ENCODE measurements at regions not wholly inside any gene's neighbourhood (a gene's known extent, or its start where the extent isn't known, plus 50 kb on each side); places are given as distances from the start of the nearest gene placed in this dataset.
A peak's percentile ranks its signal among the peaks of the same experiment; 100 is the strongest.

GRCh38 chr16:77650761-77651160 lies 71.6 kb upstream of the NUDT7 start:
- no peak for DNase-seq
- H3K27me3 ChIP-seq = peaks cover 0 to 7% (median 0%) of the 10 kb centered on the region in 3 donors
- no peaks in the 10 kb centered on the region for H3K9me3 ChIP-seq
- WGBS, 5 donors = 76 to 80% (median 78%) methylated on average over 3 of the region's 3 CpGs
- no peak overlapping the region for H3K4me3 ChIP-seq
- TF ChIP-seq EP300 (IDR thresholded peaks at IDR 0.05) (no peak), CTCF (IDR thresholded peaks at IDR 0.05) (no peak), POLR2AphosphoS5 (IDR thresholded peaks at IDR 0.05) (no peak), POLR2A (IDR thresholded peaks at IDR 0.05) (no peak)
- H3K27ac ChIP-seq = no peak overlapping the region
- H3K36me3 ChIP-seq = no peaks in the 10 kb centered on the region
- no peaks in the 10 kb centered on the region for H3K4me1 ChIP-seq
- intact Hi-C loops (cut with DNase I; ENCODE audit: low total_unique reads) = no loop called here

- Histone ChIP-seq H3K9me3 (no peaks in the 10 kb centered on the region), H3K36me3 (no peaks in the 10 kb centered on the region), H3K4me1 (no peaks in the 10 kb centered on the region), H3K4me3 (no peak overlapping the region), H3K27me3 (peaks cover 0 to 7% (median 0%) of the 10 kb centered on the region in 3 donors), H3K27ac (no peak overlapping the region)
- WGBS, 5 donors = 87 to 95% (median 91%) methylated on average over 4 of the region's 4 CpGs
- TF ChIP-seq POLR2AphosphoS5 (IDR thresholded peaks at IDR 0.05) (no peak), CTCF (IDR thresholded peaks at IDR 0.05) (no peak), EP300 (IDR thresholded peaks at IDR 0.05) (no peak), POLR2A (IDR thresholded peaks at IDR 0.05) (no peak)
- intact Hi-C loops (cut with DNase I; ENCODE audit: low total_unique reads) = no loop called here
- DNase-seq = no peak
These were observed 69.9 kb upstream of the NUDT7 start for GRCh38 chr16:77652399-77652798.

GRCh38 chr16:77657016-77657415 lies 65.3 kb upstream of the NUDT7 start:
- H3K27me3 ChIP-seq = peaks cover 0 to 15% (median 0%) of the 10 kb centered on the region in 3 donors
- H3K9me3 ChIP-seq = no peaks in the 10 kb centered on the region
- intact Hi-C loops (cut with DNase I; ENCODE audit: low total_unique reads) = no loop called here
- no peak for DNase-seq
- H3K4me1 ChIP-seq = no peaks in the 10 kb centered on the region
- no peak overlapping the region for H3K27ac ChIP-seq
- TF ChIP-seq CTCF (IDR thresholded peaks at IDR 0.05) = no peak
- no peak for TF ChIP-seq POLR2A (IDR thresholded peaks at IDR 0.05)
- no peak for TF ChIP-seq EP300 (IDR thresholded peaks at IDR 0.05)
- TF ChIP-seq POLR2AphosphoS5 (IDR thresholded peaks at IDR 0.05) = no peak
- H3K36me3 ChIP-seq = no peaks in the 10 kb centered on the region
- no peak overlapping the region for H3K4me3 ChIP-seq
- WGBS, 5 donors = 76 to 88% (median 81%) methylated on average over 6 of the region's 6 CpGs

GRCh38 chr16:77660311-77660710 lies 62.0 kb upstream of the NUDT7 start:
- DNase-seq = peak in 1 of 2 donors; percentile 75
- no peaks in the 10 kb centered on the region for H3K36me3 ChIP-seq
- TF ChIP-seq POLR2AphosphoS5 (IDR thresholded peaks at IDR 0.05) = no peak
- TF ChIP-seq EP300 (IDR thresholded peaks at IDR 0.05) = no peak
- TF ChIP-seq CTCF (IDR thresholded peaks at IDR 0.05) = peak in 5 of 7 experiments; percentile 4 to 34 (median 21)
- no peak overlapping the region for H3K27ac ChIP-seq
- intact Hi-C loops (cut with DNase I; ENCODE audit: low total_unique reads) = no loop called here
- H3K4me3 ChIP-seq = no peak overlapping the region
- H3K9me3 ChIP-seq = peaks cover 0 to 13% (median 8%) of the 10 kb centered on the region in 4 donors
- 17 to 35% (median 26%) methylated on average over 12 of the region's 12 CpGs for WGBS, 5 donors
- peaks cover 0 to 15% (median 0%) of the 10 kb centered on the region in 3 donors for H3K27me3 ChIP-seq
- no peaks in the 10 kb centered on the region for H3K4me1 ChIP-seq

Measured in stomach (tissue), 8 donors.